ENCODE measurements at regions not wholly inside any gene's neighbourhood (a gene's known extent, or its start where the extent isn't known, plus 50 kb on each side); places are given as distances from the start of the nearest gene placed in this dataset.

DNA sequence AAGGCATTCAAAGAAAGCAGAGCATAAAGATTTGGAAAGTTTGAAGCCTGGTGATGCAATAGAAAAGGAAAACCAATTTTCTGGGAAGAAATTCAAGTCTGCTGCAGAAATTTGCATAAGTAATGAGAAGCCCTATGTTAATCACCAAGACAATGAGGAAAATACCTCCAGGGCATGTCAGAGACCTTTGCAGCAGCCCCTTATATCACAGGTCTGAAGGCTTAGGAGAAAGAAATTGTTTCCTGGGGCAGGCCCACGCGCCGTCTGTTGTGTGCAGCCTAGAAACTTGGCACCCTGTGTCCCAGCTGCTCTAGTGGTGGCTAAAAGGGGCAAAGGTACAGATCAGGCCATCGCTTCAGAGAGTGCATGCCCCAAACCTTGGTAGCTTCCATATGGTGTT, 495.3 kb upstream of the CDH6 start:
- H3K27ac ChIP-seq, result no peak overlapping the region
- no peaks in the 10 kb centered on the region for H3K36me3 ChIP-seq
- H3K4me3 ChIP-seq, result no peak overlapping the region
- no peaks in the 10 kb centered on the region for H3K4me1 ChIP-seq
- TF ChIP-seq, protein P1, sequence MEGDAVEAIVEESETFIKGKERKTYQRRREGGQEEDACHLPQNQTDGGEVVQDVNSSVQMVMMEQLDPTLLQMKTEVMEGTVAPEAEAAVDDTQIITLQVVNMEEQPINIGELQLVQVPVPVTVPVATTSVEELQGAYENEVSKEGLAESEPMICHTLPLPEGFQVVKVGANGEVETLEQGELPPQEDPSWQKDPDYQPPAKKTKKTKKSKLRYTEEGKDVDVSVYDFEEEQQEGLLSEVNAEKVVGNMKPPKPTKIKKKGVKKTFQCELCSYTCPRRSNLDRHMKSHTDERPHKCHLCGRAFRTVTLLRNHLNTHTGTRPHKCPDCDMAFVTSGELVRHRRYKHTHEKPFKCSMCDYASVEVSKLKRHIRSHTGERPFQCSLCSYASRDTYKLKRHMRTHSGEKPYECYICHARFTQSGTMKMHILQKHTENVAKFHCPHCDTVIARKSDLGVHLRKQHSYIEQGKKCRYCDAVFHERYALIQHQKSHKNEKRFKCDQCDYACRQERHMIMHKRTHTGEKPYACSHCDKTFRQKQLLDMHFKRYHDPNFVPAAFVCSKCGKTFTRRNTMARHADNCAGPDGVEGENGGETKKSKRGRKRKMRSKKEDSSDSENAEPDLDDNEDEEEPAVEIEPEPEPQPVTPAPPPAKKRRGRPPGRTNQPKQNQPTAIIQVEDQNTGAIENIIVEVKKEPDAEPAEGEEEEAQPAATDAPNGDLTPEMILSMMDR (IDR thresholded peaks at IDR 0.05), result no peak
- DNase-seq (ENCODE audit: low spot score), result no peak
- H3K9me3 ChIP-seq, result peaks cover 0 to 3% of the 10 kb centered on the region in 2 donors
- no peaks in the 10 kb centered on the region for H3K27me3 ChIP-seq

- no peaks in the 10 kb centered on the region for H3K9me3 ChIP-seq
- H3K27me3 ChIP-seq, result no peaks in the 10 kb centered on the region
- no peak for DNase-seq (ENCODE audit: low spot score)
- no peaks in the 10 kb centered on the region for H3K36me3 ChIP-seq
- H3K4me3 ChIP-seq, result no peak overlapping the region
- H3K27ac ChIP-seq, result no peak overlapping the region
- no peaks in the 10 kb centered on the region for H3K4me1 ChIP-seq
- TF ChIP-seq, protein P1 (IDR thresholded peaks at IDR 0.05), result no peak
Measured at GRCh38 chr5:30693326-30693725, 500.2 kb upstream of the CDH6 start.

GRCh38 chr5:30690931-30691330, 502.6 kb upstream of the CDH6 start:
- no peaks in the 10 kb centered on the region for H3K9me3 ChIP-seq
- DNase-seq (ENCODE audit: low spot score), result no peak
- no peaks in the 10 kb centered on the region for H3K36me3 ChIP-seq
- no peaks in the 10 kb centered on the region for H3K27me3 ChIP-seq
- no peak overlapping the region for H3K4me3 ChIP-seq
- H3K4me1 ChIP-seq, result no peaks in the 10 kb centered on the region
- TF ChIP-seq, protein P1 (IDR thresholded peaks at IDR 0.05), result no peak
- no peak overlapping the region for H3K27ac ChIP-seq

GRCh38 chr5:30687461-30687860, 506.0 kb upstream of the CDH6 start:
- no peak for DNase-seq (ENCODE audit: low spot score)
- H3K9me3 ChIP-seq, result no peaks in the 10 kb centered on the region
- H3K4me1 ChIP-seq, result no peaks in the 10 kb centered on the region
- TF ChIP-seq, protein P1 (IDR thresholded peaks at IDR 0.05), result no peak
- no peaks in the 10 kb centered on the region for H3K27me3 ChIP-seq
- no peak overlapping the region for H3K27ac ChIP-seq
- no peaks in the 10 kb centered on the region for H3K36me3 ChIP-seq
- no peak overlapping the region for H3K4me3 ChIP-seq

DNA sequence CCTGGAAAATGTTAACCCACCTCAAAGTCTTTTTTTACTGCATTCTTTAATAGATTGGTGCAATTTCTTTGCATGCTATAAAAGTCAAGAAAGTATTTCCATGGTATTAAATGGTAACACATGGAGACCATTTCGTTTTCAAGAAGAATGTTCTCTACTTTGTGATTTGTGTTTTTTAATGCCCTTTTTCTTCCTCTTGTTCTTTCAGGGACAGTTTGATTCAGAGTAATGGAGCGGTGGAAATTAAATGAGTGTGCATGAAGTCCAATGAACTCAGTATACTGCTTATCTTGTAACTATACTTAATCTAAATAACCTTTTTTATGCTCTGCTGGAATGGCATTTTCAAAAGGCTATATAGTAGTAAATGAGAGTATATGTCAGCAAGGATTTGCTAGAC, 507.0 kb upstream of the CDH6 start:
- H3K9me3 ChIP-seq, result no peaks in the 10 kb centered on the region
- no peaks in the 10 kb centered on the region for H3K4me1 ChIP-seq
- no peak overlapping the region for H3K27ac ChIP-seq
- no peak overlapping the region for H3K4me3 ChIP-seq
- TF ChIP-seq, protein P1 (IDR thresholded peaks at IDR 0.05), result no peak
- DNase-seq (ENCODE audit: low spot score), result no peak
- H3K27me3 ChIP-seq, result no peaks in the 10 kb centered on the region
- H3K36me3 ChIP-seq, result no peaks in the 10 kb centered on the region

DNA sequence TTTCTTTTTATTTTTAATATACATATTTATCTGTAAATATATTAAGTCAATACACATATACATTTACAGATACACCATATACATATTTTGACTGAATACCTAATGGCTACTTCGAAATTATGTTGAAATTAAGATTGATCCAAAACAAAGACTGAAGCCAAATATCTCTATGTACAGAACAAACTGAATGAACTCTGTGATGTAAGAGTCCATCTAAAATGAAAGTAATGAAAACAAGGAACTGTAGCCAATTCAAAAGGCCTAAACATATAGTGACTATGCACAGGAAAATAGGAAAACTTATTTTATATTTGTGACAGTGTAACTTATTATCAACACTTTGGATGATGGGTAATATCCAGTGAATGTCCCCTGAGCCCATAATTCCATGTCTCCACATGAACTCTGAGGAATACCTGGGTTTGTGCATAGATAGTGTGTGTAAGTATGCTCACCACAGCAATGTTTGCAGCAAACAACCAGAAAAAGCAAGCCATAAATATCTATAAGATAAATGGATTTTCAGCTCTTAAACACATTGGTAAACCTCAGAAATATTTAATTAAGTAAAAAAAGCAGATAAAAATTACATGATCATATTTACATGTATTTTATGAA, 517.2 kb upstream of the CDH6 start:
- peaks cover 0 to 8% of the 10 kb centered on the region in 2 donors for H3K9me3 ChIP-seq
- TF ChIP-seq, protein P1 (IDR thresholded peaks at IDR 0.05), result no peak
- no peaks in the 10 kb centered on the region for H3K27me3 ChIP-seq
- H3K36me3 ChIP-seq, result no peaks in the 10 kb centered on the region
- no peak overlapping the region for H3K4me3 ChIP-seq
- H3K4me1 ChIP-seq, result no peaks in the 10 kb centered on the region
- H3K27ac ChIP-seq, result no peak overlapping the region
- DNase-seq (ENCODE audit: low spot score), result no peak
